ENCODE measurements at regions not wholly inside any gene's neighbourhood (a gene's known extent, or its start where the extent isn't known, plus 50 kb on each side); places are given as distances from the start of the nearest gene placed in this dataset.

- Histone ChIP-seq H3K9me3 (ENCODE audit: insufficient read depth, low read depth, low read length) (peaks cover 4% of the 10 kb centered on the region), H4K20me1 (ENCODE audit: insufficient read depth, low read length, poor library complexity, severe bottlenecking) (no peaks in the 10 kb centered on the region), H3K27me3 (ENCODE audit: insufficient read depth, low read length, poor library complexity, severe bottlenecking) (no peaks in the 10 kb centered on the region), H2AFZ (ENCODE audit: low read length) (no peak overlapping the region), H3K4me1 (ENCODE audit: insufficient read depth, low read length, poor library complexity, severe bottlenecking) (no peaks in the 10 kb centered on the region), H3K9me2 (replicated peaks; ENCODE audit: low read depth, low read length) (no peaks in the 10 kb centered on the region), H3F3A (ENCODE audit: low read depth) (no peaks in the 10 kb centered on the region), H3K4me3 (ENCODE audit: low read length, poor library complexity, severe bottlenecking) (no peak overlapping the region), H3K4me2 (ENCODE audit: low read depth, low read length, poor library complexity, severe bottlenecking) (no peak overlapping the region), H3K36me3 (ENCODE audit: insufficient read depth, low read length) (no peaks in the 10 kb centered on the region), H3K9ac (ENCODE audit: low read depth, low read length, poor library complexity, severe bottlenecking) (no peak overlapping the region), H3K79me2 (ENCODE audit: insufficient read depth, low read length) (no peaks in the 10 kb centered on the region)
- TF ChIP-seq CTCF (conservative IDR thresholded peaks at IDR 0.05; ENCODE audit: low read length) (no peak), EZH2phosphoT487 (IDR thresholded peaks at IDR 0.05; ENCODE audit: borderline replicate concordance) (no peak)
Observed at GRCh38 chr6:164211254-164211653, 796.7 kb downstream of the QKI start.

- no peak overlapping the region for H3K9ac ChIP-seq (ENCODE audit: low read depth, low read length, poor library complexity, severe bottlenecking)
- no peaks in the 10 kb centered on the region for H3K36me3 ChIP-seq (ENCODE audit: insufficient read depth, low read length)
- H3K27me3 ChIP-seq (ENCODE audit: insufficient read depth, low read length, poor library complexity, severe bottlenecking) = no peaks in the 10 kb centered on the region
- no peak overlapping the region for H2AFZ ChIP-seq (ENCODE audit: low read length)
- no peaks in the 10 kb centered on the region for H3K9me2 ChIP-seq (replicated peaks; ENCODE audit: low read depth, low read length)
- H3K4me1 ChIP-seq (ENCODE audit: insufficient read depth, low read length, poor library complexity, severe bottlenecking) = no peaks in the 10 kb centered on the region
- H4K20me1 ChIP-seq (ENCODE audit: insufficient read depth, low read length, poor library complexity, severe bottlenecking) = no peaks in the 10 kb centered on the region
- TF ChIP-seq CTCF (conservative IDR thresholded peaks at IDR 0.05; ENCODE audit: low read length) (no peak), EZH2phosphoT487 (IDR thresholded peaks at IDR 0.05; ENCODE audit: borderline replicate concordance) (no peak)
- no peak overlapping the region for H3K4me2 ChIP-seq (ENCODE audit: low read depth, low read length, poor library complexity, severe bottlenecking)
- H3F3A ChIP-seq (ENCODE audit: low read depth) = no peaks in the 10 kb centered on the region
- peaks cover 4% of the 10 kb centered on the region for H3K9me3 ChIP-seq (ENCODE audit: insufficient read depth, low read depth, low read length)
- no peaks in the 10 kb centered on the region for H3K79me2 ChIP-seq (ENCODE audit: insufficient read depth, low read length)
- H3K4me3 ChIP-seq (ENCODE audit: low read length, poor library complexity, severe bottlenecking) = no peak overlapping the region
Observed at GRCh38 chr6:164210783-164211182, 796.3 kb downstream of the QKI start.

- Histone ChIP-seq H3K4me2 (ENCODE audit: low read depth, low read length, poor library complexity, severe bottlenecking) (no peak overlapping the region), H3K4me3 (ENCODE audit: low read length, poor library complexity, severe bottlenecking) (no peak overlapping the region), H3K79me2 (ENCODE audit: insufficient read depth, low read length) (no peaks in the 10 kb centered on the region), H4K20me1 (ENCODE audit: insufficient read depth, low read length, poor library complexity, severe bottlenecking) (no peaks in the 10 kb centered on the region), H3F3A (ENCODE audit: low read depth) (no peaks in the 10 kb centered on the region), H3K9me2 (replicated peaks; ENCODE audit: low read depth, low read length) (no peaks in the 10 kb centered on the region), H3K4me1 (ENCODE audit: insufficient read depth, low read length, poor library complexity, severe bottlenecking) (no peaks in the 10 kb centered on the region), H2AFZ (ENCODE audit: low read length) (no peak overlapping the region), H3K27me3 (ENCODE audit: insufficient read depth, low read length, poor library complexity, severe bottlenecking) (no peaks in the 10 kb centered on the region), H3K9ac (ENCODE audit: low read depth, low read length, poor library complexity, severe bottlenecking) (no peak overlapping the region), H3K9me3 (ENCODE audit: insufficient read depth, low read depth, low read length) (peaks cover 2% of the 10 kb centered on the region), H3K36me3 (ENCODE audit: insufficient read depth, low read length) (no peaks in the 10 kb centered on the region)
- no peak for TF ChIP-seq CTCF (conservative IDR thresholded peaks at IDR 0.05; ENCODE audit: low read length)
- TF ChIP-seq EZH2phosphoT487 (IDR thresholded peaks at IDR 0.05; ENCODE audit: borderline replicate concordance) = no peak
Observed at GRCh38 chr6:164210323-164210722, 795.8 kb downstream of the QKI start.
